Vagina (tissue), 2 donors: ENCODE measurements at regions not wholly inside any gene's neighbourhood (a gene's known extent, or its start where the extent isn't known, plus 50 kb on each side); places are given as distances from the start of the nearest gene placed in this dataset.

ENCODE experiments used
- CTCF ChIP-seq, 3 experiments: fragments of 450-650 bp in 2 of 3; fragments of 200-600 bp in 1 of 3; sonication (generic) in 1 of 3; IDR thresholded peaks; one replicate each; pipeline ENCODE4 v1.5.1; 2017 to 2019; ENCODE audit warnings: antibody characterized with exemption in 3 of 3, mild to moderate bottlenecking in 2 of 3, moderate library complexity in 2 of 3
- POLR2A ChIP-seq, 2 donors: fragments of 450-650 bp; IDR thresholded peaks; one replicate each; pipeline ENCODE4 v1.6.1; 2017; ENCODE audit warnings: antibody characterized with exemption in 2 of 2, mild to moderate bottlenecking in 2 of 2, moderate library complexity in 2 of 2
- POLR2AphosphoS5 ChIP-seq, 2 donors: sonication (generic); formaldehyde crosslinking; IDR thresholded peaks; one replicate each; pipeline ENCODE4 v1.9.0; 2017; ENCODE audit warnings: antibody characterized with exemption in 2 of 2, mild to moderate bottlenecking in 2 of 2, low read depth in 1 of 2; ENCODE audit not compliant: insufficient read depth in 1 of 2

GRCh38 chr17:36807496-36808179 lies 129.6 kb upstream of the LHX1 start:
- TF ChIP-seq CTCF (IDR thresholded peaks at IDR 0.05) (no peak), POLR2AphosphoS5 (IDR thresholded peaks at IDR 0.05; ENCODE audit: insufficient read depth in 1 of 2, low read depth in 1 of 2) (no peak), POLR2A (IDR thresholded peaks at IDR 0.05) (no peak)
